ENCODE measurements at regions not wholly inside any gene's neighbourhood (a gene's known extent, or its start where the extent isn't known, plus 50 kb on each side); places are given as distances from the start of the nearest gene placed in this dataset.

GRCh38 chr22:27348634-27349033, 452.9 kb downstream of the MN1 start:
- Histone ChIP-seq H3K9ac (ENCODE audit: low read length) (no peak overlapping the region), H3K56ac (ENCODE audit: low read length) (no peak overlapping the region), H3K79me1 (ENCODE audit: low read length) (no peaks in the 10 kb centered on the region), H3K18ac (ENCODE audit: low read length) (no peak overlapping the region), H3K4ac (ENCODE audit: low read depth, low read length) (no peak overlapping the region), H3K27me3 (ENCODE audit: insufficient read depth, low read length, poor library complexity) (no peaks in the 10 kb centered on the region), H3K4me3 (ENCODE audit: low read length) (no peak overlapping the region), H2BK5ac (ENCODE audit: low read length) (no peak overlapping the region), H3K79me2 (ENCODE audit: control insufficient read depth, insufficient read depth, low read length) (no peaks in the 10 kb centered on the region), H3K27ac (ENCODE audit: low read depth, low read length) (no peak overlapping the region), H4K8ac (ENCODE audit: low read depth, low read length) (no peak overlapping the region), H2BK120ac (ENCODE audit: low read depth, low read length) (no peak overlapping the region), H3K4me2 (ENCODE audit: low read length) (no peak overlapping the region), H4K5ac (ENCODE audit: low read length) (no peak overlapping the region), H3K4me1 (ENCODE audit: control insufficient read depth, low read depth, low read length) (peaks cover 1% of the 10 kb centered on the region), H3K36me3 (ENCODE audit: control insufficient read depth, insufficient read depth, low read length) (no peaks in the 10 kb centered on the region), H3K23ac (ENCODE audit: low read length) (no peak overlapping the region), H2BK15ac (replicated peaks; ENCODE audit: low read depth) (no peak overlapping the region), H2AK5ac (ENCODE audit: low read length) (no peak overlapping the region)
- no CpG with 5 or more reads among the region's 3 CpGs for WGBS (ENCODE audit: extremely low coverage, insufficient coverage, low lambda C conversion rate)
- DNase-seq: no peak

- no peak for DNase-seq
- no peak overlapping the region for H3K4me3 ChIP-seq (ENCODE audit: low read length)
Measured at GRCh38 chr22:27349456-27349855, 452.1 kb downstream of the MN1 start.

GRCh38 chr22:27350306-27350705, 451.2 kb downstream of the MN1 start:
- no peak overlapping the region for H2AK5ac ChIP-seq (ENCODE audit: low read length)
- H2BK120ac ChIP-seq (ENCODE audit: low read depth, low read length): no peak overlapping the region
- no peaks in the 10 kb centered on the region for H3K36me3 ChIP-seq (ENCODE audit: control insufficient read depth, insufficient read depth, low read length)
- H3K4me3 ChIP-seq (ENCODE audit: low read length): no peak overlapping the region
- H4K8ac ChIP-seq (ENCODE audit: low read depth, low read length): no peak overlapping the region
- no peak overlapping the region for H3K18ac ChIP-seq (ENCODE audit: low read length)
- H3K4ac ChIP-seq (ENCODE audit: low read depth, low read length): no peak overlapping the region
- no peak overlapping the region for H3K9ac ChIP-seq (ENCODE audit: low read length)
- H3K4me1 ChIP-seq (ENCODE audit: control insufficient read depth, low read depth, low read length): no peaks in the 10 kb centered on the region
- H2BK15ac ChIP-seq (replicated peaks; ENCODE audit: low read depth): no peak overlapping the region
- no peak overlapping the region for H3K56ac ChIP-seq (ENCODE audit: low read length)
- H4K5ac ChIP-seq (ENCODE audit: low read length): no peak overlapping the region
- no peaks in the 10 kb centered on the region for H3K79me2 ChIP-seq (ENCODE audit: control insufficient read depth, insufficient read depth, low read length)
- H3K79me1 ChIP-seq (ENCODE audit: low read length): no peaks in the 10 kb centered on the region
- H3K27ac ChIP-seq (ENCODE audit: low read depth, low read length): no peak overlapping the region
- H3K23ac ChIP-seq (ENCODE audit: low read length): no peak overlapping the region
- H3K4me2 ChIP-seq (ENCODE audit: low read length): no peak overlapping the region
- H2BK5ac ChIP-seq (ENCODE audit: low read length): no peak overlapping the region
- H3K27me3 ChIP-seq (ENCODE audit: insufficient read depth, low read length, poor library complexity): no peaks in the 10 kb centered on the region
- DNase-seq: no peak

More at GRCh38 chr22:27349456-27349855, 452.1 kb downstream of the MN1 start:
- H4K8ac ChIP-seq (ENCODE audit: low read depth, low read length): no peak overlapping the region
- H4K5ac ChIP-seq (ENCODE audit: low read length): no peak overlapping the region
- no peak overlapping the region for H3K56ac ChIP-seq (ENCODE audit: low read length)
- no peak overlapping the region for H3K27ac ChIP-seq (ENCODE audit: low read depth, low read length)
- H3K4ac ChIP-seq (ENCODE audit: low read depth, low read length): no peak overlapping the region
- H2BK120ac ChIP-seq (ENCODE audit: low read depth, low read length): no peak overlapping the region
- peaks cover 1% of the 10 kb centered on the region for H3K4me1 ChIP-seq (ENCODE audit: control insufficient read depth, low read depth, low read length)
- H3K18ac ChIP-seq (ENCODE audit: low read length): no peak overlapping the region
- H3K23ac ChIP-seq (ENCODE audit: low read length): no peak overlapping the region
- no peak overlapping the region for H2BK5ac ChIP-seq (ENCODE audit: low read length)
- no peaks in the 10 kb centered on the region for H3K36me3 ChIP-seq (ENCODE audit: control insufficient read depth, insufficient read depth, low read length)
- H3K9ac ChIP-seq (ENCODE audit: low read length): no peak overlapping the region
- H2AK5ac ChIP-seq (ENCODE audit: low read length): no peak overlapping the region
- no peaks in the 10 kb centered on the region for H3K27me3 ChIP-seq (ENCODE audit: insufficient read depth, low read length, poor library complexity)
- H3K79me2 ChIP-seq (ENCODE audit: control insufficient read depth, insufficient read depth, low read length): no peaks in the 10 kb centered on the region
- no peak overlapping the region for H3K4me2 ChIP-seq (ENCODE audit: low read length)
- no peaks in the 10 kb centered on the region for H3K79me1 ChIP-seq (ENCODE audit: low read length)
- H2BK15ac ChIP-seq (replicated peaks; ENCODE audit: low read depth): no peak overlapping the region

DNA sequence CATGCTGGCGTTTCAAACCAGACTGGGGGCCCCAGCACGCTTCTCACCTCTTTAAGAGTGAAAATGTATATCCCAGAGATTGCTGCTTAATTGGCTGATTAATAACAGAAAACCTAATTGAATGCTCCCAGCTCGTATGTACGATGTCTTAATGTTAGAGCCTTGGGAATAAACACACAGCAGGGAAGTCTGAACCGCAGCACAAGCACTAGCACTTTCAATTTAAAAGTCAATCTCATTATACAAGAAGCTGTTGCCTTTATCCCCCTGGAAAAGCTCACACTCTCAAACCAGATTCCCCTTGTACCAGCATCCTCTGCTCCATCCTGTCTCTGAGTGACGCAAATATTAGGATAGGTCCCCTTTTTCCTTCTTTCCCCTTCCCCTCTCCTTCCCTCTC, 449.1 kb downstream of the MN1 start:
- Histone ChIP-seq H3K79me2 (ENCODE audit: control insufficient read depth, insufficient read depth, low read length) (no peaks in the 10 kb centered on the region), H3K4ac (ENCODE audit: low read depth, low read length) (no peak overlapping the region), H3K27me3 (ENCODE audit: insufficient read depth, low read length, poor library complexity) (no peaks in the 10 kb centered on the region), H3K18ac (ENCODE audit: low read length) (no peak overlapping the region), H4K8ac (ENCODE audit: low read depth, low read length) (no peak overlapping the region), H4K5ac (ENCODE audit: low read length) (no peak overlapping the region), H2BK15ac (replicated peaks; ENCODE audit: low read depth) (no peak overlapping the region), H2AK5ac (ENCODE audit: low read length) (no peak overlapping the region), H3K79me1 (ENCODE audit: low read length) (no peaks in the 10 kb centered on the region), H3K9ac (ENCODE audit: low read length) (no peak overlapping the region), H3K23ac (ENCODE audit: low read length) (no peak overlapping the region), H3K4me3 (ENCODE audit: low read length) (no peak overlapping the region), H2BK5ac (ENCODE audit: low read length) (no peak overlapping the region), H3K56ac (ENCODE audit: low read length) (no peak overlapping the region), H3K4me1 (ENCODE audit: control insufficient read depth, low read depth, low read length) (no peaks in the 10 kb centered on the region), H3K27ac (ENCODE audit: low read depth, low read length) (no peak overlapping the region), H2BK120ac (ENCODE audit: low read depth, low read length) (no peak overlapping the region), H3K4me2 (ENCODE audit: low read length) (no peak overlapping the region), H3K36me3 (ENCODE audit: control insufficient read depth, insufficient read depth, low read length) (no peaks in the 10 kb centered on the region)
- WGBS (ENCODE audit: extremely low coverage, insufficient coverage, low lambda C conversion rate): no CpG with 5 or more reads among the region's 6 CpGs
- DNase-seq: no peak

DNA sequence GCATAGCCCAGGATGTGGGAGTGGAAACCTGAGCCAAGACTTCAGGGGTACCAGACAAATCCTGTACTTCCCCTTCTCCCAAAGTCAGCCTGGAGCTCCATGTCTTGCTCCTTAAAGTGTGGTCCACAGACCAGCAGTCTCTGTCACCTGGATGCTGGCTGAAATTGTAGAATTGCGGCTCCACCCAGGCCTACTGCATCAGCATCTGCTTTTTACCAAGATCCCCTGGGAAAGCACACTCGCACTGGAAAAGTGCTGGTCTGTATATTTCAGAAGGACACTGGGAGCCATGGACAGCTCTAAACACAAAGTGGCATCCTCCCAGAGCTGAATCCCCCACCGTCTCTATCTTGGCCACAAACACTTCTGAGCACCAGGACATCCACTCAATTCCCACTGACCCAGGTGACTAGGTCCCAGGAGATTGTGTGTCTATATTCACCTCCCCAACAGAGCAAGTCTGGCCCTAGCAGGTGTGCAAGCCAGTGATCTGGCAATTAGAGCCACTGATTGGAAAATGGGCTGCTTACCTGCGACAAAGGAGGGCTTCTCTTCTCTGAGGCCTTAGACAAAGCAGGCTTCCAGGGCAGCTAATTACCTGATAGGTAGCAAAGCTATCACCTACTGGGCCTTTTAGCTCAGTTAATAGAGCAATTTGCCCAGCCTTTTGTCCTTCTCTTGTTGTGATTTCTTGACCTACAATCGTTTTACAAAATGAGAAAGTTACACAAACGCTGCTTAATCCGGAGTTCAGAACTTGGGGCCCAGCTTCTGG, 443.3 kb downstream of the MN1 start:
- Histone ChIP-seq H3K4me3 (ENCODE audit: low read length) (no peak overlapping the region), H3K27me3 (ENCODE audit: insufficient read depth, low read length, poor library complexity) (no peaks in the 10 kb centered on the region)
- no CpG with 5 or more reads among the region's 7 CpGs for WGBS (ENCODE audit: extremely low coverage, insufficient coverage, low lambda C conversion rate)

GRCh38 chr22:27370269-27370668, 431.3 kb downstream of the MN1 start:
- no peaks in the 10 kb centered on the region for H3K79me2 ChIP-seq (ENCODE audit: control insufficient read depth, insufficient read depth, low read length)
- no peak overlapping the region for H2BK120ac ChIP-seq (ENCODE audit: low read depth, low read length)
- no peak overlapping the region for H3K4me2 ChIP-seq (ENCODE audit: low read length)
- no peak overlapping the region for H2BK15ac ChIP-seq (replicated peaks; ENCODE audit: low read depth)
- DNase-seq: peak; percentile 38
- no peak overlapping the region for H3K27ac ChIP-seq (ENCODE audit: low read depth, low read length)
- no CpG with 5 or more reads among the region's 4 CpGs for WGBS (ENCODE audit: extremely low coverage, insufficient coverage, low lambda C conversion rate)
- H3K4me1 ChIP-seq (ENCODE audit: control insufficient read depth, low read depth, low read length): no peaks in the 10 kb centered on the region
- H3K9ac ChIP-seq (ENCODE audit: low read length): no peak overlapping the region
- H3K36me3 ChIP-seq (ENCODE audit: control insufficient read depth, insufficient read depth, low read length): no peaks in the 10 kb centered on the region
- no peak overlapping the region for H2AK5ac ChIP-seq (ENCODE audit: low read length)
- no peak overlapping the region for H3K18ac ChIP-seq (ENCODE audit: low read length)
- H3K4me3 ChIP-seq (ENCODE audit: low read length): no peak overlapping the region
- no peak overlapping the region for H4K5ac ChIP-seq (ENCODE audit: low read length)
- no peak overlapping the region for H2BK5ac ChIP-seq (ENCODE audit: low read length)
- H3K27me3 ChIP-seq (ENCODE audit: insufficient read depth, low read length, poor library complexity): no peaks in the 10 kb centered on the region
- H4K8ac ChIP-seq (ENCODE audit: low read depth, low read length): no peak overlapping the region
- H3K23ac ChIP-seq (ENCODE audit: low read length): no peak overlapping the region
- H3K4ac ChIP-seq (ENCODE audit: low read depth, low read length): no peak overlapping the region
- no peaks in the 10 kb centered on the region for H3K79me1 ChIP-seq (ENCODE audit: low read length)
- no peak overlapping the region for H3K56ac ChIP-seq (ENCODE audit: low read length)

More for the DNA sequence above, 443.3 kb downstream of the MN1 start:
- no peak overlapping the region for H4K8ac ChIP-seq (ENCODE audit: low read depth, low read length)
- H3K79me2 ChIP-seq (ENCODE audit: control insufficient read depth, insufficient read depth, low read length): no peaks in the 10 kb centered on the region
- no peaks in the 10 kb centered on the region for H3K79me1 ChIP-seq (ENCODE audit: low read length)
- no peaks in the 10 kb centered on the region for H3K4me1 ChIP-seq (ENCODE audit: control insufficient read depth, low read depth, low read length)
- H3K36me3 ChIP-seq (ENCODE audit: control insufficient read depth, insufficient read depth, low read length): no peaks in the 10 kb centered on the region
- H2BK120ac ChIP-seq (ENCODE audit: low read depth, low read length): no peak overlapping the region
- H2AK5ac ChIP-seq (ENCODE audit: low read length): no peak overlapping the region
- no peak for DNase-seq
- no peak overlapping the region for H3K4me2 ChIP-seq (ENCODE audit: low read length)
- no peak overlapping the region for H3K56ac ChIP-seq (ENCODE audit: low read length)
- no peak overlapping the region for H2BK15ac ChIP-seq (replicated peaks; ENCODE audit: low read depth)
- no peak overlapping the region for H3K23ac ChIP-seq (ENCODE audit: low read length)
- H3K18ac ChIP-seq (ENCODE audit: low read length): no peak overlapping the region
- no peak overlapping the region for H2BK5ac ChIP-seq (ENCODE audit: low read length)
- H3K27ac ChIP-seq (ENCODE audit: low read depth, low read length): no peak overlapping the region
- H3K9ac ChIP-seq (ENCODE audit: low read length): no peak overlapping the region
- H3K4ac ChIP-seq (ENCODE audit: low read depth, low read length): no peak overlapping the region
- no peak overlapping the region for H4K5ac ChIP-seq (ENCODE audit: low read length)

Measured in mesendoderm (in vitro differentiated cells).